H9 (cell line): ENCODE measurements at regions not wholly inside any gene's neighbourhood (a gene's known extent, or its start where the extent isn't known, plus 50 kb on each side); places are given as distances from the start of the nearest gene placed in this dataset.

Experiments used
- DNase-seq: peaks from one replicate; pipeline ENCODE4 v3.0.0-alpha.2; 2017
- H2AFZ ChIP-seq: one replicate; pipeline ENCODE4 v1.6.1; 2013; ENCODE audit warnings: mild to moderate bottlenecking, low read length, control low read depth, moderate library complexity
- H2AK5ac ChIP-seq: 2 replicates; pipeline ENCODE4 v1.6.1; 2013; ENCODE audit warnings: low read length, control low read depth, mixed read lengths; ENCODE audit not compliant: insufficient read length
- H2BK120ac ChIP-seq: one replicate; pipeline ENCODE4 v1.6.1; 2013; ENCODE audit warnings: low read depth, mild to moderate bottlenecking, low read length, control low read depth, inconsistent platforms; ENCODE audit not compliant: poor library complexity, severe bottlenecking
- H2BK12ac ChIP-seq: 2 replicates; pipeline ENCODE4 v1.6.1; 2013; ENCODE audit warnings: low read length, control low read depth, mixed read lengths, low read depth; ENCODE audit not compliant: insufficient read length
- H2BK15ac ChIP-seq: 2 replicates; pipeline ENCODE4 v1.6.1; 2013; ENCODE audit warnings: low read depth, low read length, control low read depth
- H2BK20ac ChIP-seq: one replicate; pipeline ENCODE4 v1.6.1; 2013; ENCODE audit warnings: low read depth, mild to moderate bottlenecking, low read length, control low read depth, inconsistent platforms; ENCODE audit not compliant: poor library complexity, severe bottlenecking
- H2BK5ac ChIP-seq: 2 replicates; pipeline ENCODE4 v1.6.1; 2013; ENCODE audit warnings: low read length, control low read depth, mixed read lengths; ENCODE audit not compliant: insufficient read length
- H3K14ac ChIP-seq: 2 replicates; pipeline ENCODE4 v1.6.1; 2013; ENCODE audit warnings: low read length, control low read depth; ENCODE audit not compliant: insufficient read depth
- H3K18ac ChIP-seq: 2 replicates; pipeline ENCODE4 v1.6.1; 2013; ENCODE audit warnings: low read depth, mild to moderate bottlenecking, mixed read lengths, low read length, control low read depth; ENCODE audit not compliant: insufficient read length
- H3K23ac ChIP-seq: 2 replicates; pipeline ENCODE4 v1.6.1; 2013; ENCODE audit warnings: low read length, control low read depth, mixed read lengths, low read depth; ENCODE audit not compliant: insufficient read length
- H3K23me2 ChIP-seq: 2 replicates; pipeline ENCODE4 v1.6.1; 2013; ENCODE audit warnings: low read depth, mild to moderate bottlenecking, mixed read lengths, low read length, control low read depth; ENCODE audit not compliant: insufficient read length, poor library complexity, severe bottlenecking
- H3K27ac ChIP-seq: 2 replicates; pipeline ENCODE4 v1.5.1; 2013; ENCODE audit warnings: low read length, control low read depth, mixed read lengths, low read depth; ENCODE audit not compliant: insufficient read length
- H3K27me3 ChIP-seq: 2 replicates; pipeline ENCODE4 v1.6.1; 2013; ENCODE audit warnings: low read length, control low read depth, inconsistent platforms; ENCODE audit not compliant: insufficient read depth
- H3K4ac ChIP-seq: 2 replicates; pipeline ENCODE4 v1.6.1; 2013; ENCODE audit warnings: low read depth, mild to moderate bottlenecking, control low read depth, inconsistent platforms, low read length, moderate library complexity
- H3K4me1 ChIP-seq: 2 replicates; pipeline ENCODE4 v1.6.1; 2013; ENCODE audit warnings: low read length, control low read depth, inconsistent platforms; ENCODE audit not compliant: insufficient read depth
- H3K4me2 ChIP-seq: 2 replicates; pipeline ENCODE4 v1.6.1; 2013; ENCODE audit warnings: low read length, control low read depth, mixed read lengths; ENCODE audit not compliant: insufficient read length, insufficient read depth
- H3K56ac ChIP-seq: 2 replicates; pipeline ENCODE4 v1.6.1; 2013; ENCODE audit warnings: low read depth, mild to moderate bottlenecking, mixed read lengths, low read length, control low read depth; ENCODE audit not compliant: insufficient read length
- H3K79me1 ChIP-seq: 2 replicates; pipeline ENCODE4 v1.6.1; 2013; ENCODE audit warnings: low read depth, mild to moderate bottlenecking, moderate library complexity, low read length, control low read depth, inconsistent platforms; ENCODE audit not compliant: insufficient read depth, poor library complexity, severe bottlenecking
- H3K79me2 ChIP-seq: 2 replicates; pipeline ENCODE4 v1.6.1; 2013; ENCODE audit warnings: low read length, control low read depth, inconsistent platforms; ENCODE audit not compliant: insufficient read depth
- H3K9ac ChIP-seq: 2 replicates; pipeline ENCODE4 v1.6.1; 2013; ENCODE audit warnings: low read length, control low read depth, mixed read lengths; ENCODE audit not compliant: insufficient read length; ENCODE audit errors: extremely low read depth
- H3K9me3 ChIP-seq: one replicate; pipeline ENCODE4 v1.6.1; 2013; ENCODE audit warnings: low read depth, low read length, inconsistent platforms; ENCODE audit not compliant: control insufficient read depth
- H3T11ph ChIP-seq: one replicate; pipeline ENCODE4 v1.6.1; 2013; ENCODE audit warnings: mild to moderate bottlenecking, low read length, control low read depth, inconsistent platforms
- H4K20me1 ChIP-seq: one replicate; pipeline ENCODE4 v1.6.1; 2013; ENCODE audit not compliant: control insufficient read depth, insufficient read length, insufficient read depth
- H4K5ac ChIP-seq: 2 replicates; pipeline ENCODE4 v1.6.1; 2013; ENCODE audit warnings: low read depth, mild to moderate bottlenecking, mixed read lengths, low read length, control low read depth; ENCODE audit not compliant: insufficient read length
- H4K8ac ChIP-seq: replicated peaks from 2 replicates; pipeline ENCODE4 v1.6.1; 2013; ENCODE audit warnings: low read length, control low read depth, mixed read lengths, low read depth; ENCODE audit not compliant: insufficient read length
- H4K91ac ChIP-seq: 2 replicates; pipeline ENCODE4 v1.6.1; 2013; ENCODE audit warnings: low read depth, mild to moderate bottlenecking, moderate library complexity, mixed read lengths, low read length, control low read depth; ENCODE audit not compliant: insufficient read length
- H3K27ac Mint-ChIP-seq, 3 experiments: 2 replicates in 2 of 3; 3 replicates in 1 of 3; pipeline ENCODE4 v1.8.0; 2020 to 2021; ENCODE audit warnings: mixed read lengths in 3 of 3, mild to moderate bottlenecking in 1 of 3, moderate library complexity in 1 of 3
- H3K27me3 Mint-ChIP-seq: 2 replicates; pipeline ENCODE4 v1.8.0; 2021; ENCODE audit warnings: low read depth, mild to moderate bottlenecking, moderate library complexity, mixed read lengths
- H3K36me3 Mint-ChIP-seq, 3 experiments: 2 replicates in 2 of 3; 3 replicates in 1 of 3; pipeline ENCODE4 v1.8.0; 2020 to 2021; ENCODE audit warnings: low read depth in 3 of 3, mixed read lengths in 3 of 3; ENCODE audit not compliant: insufficient read depth in 1 of 3
- H3K4me1 Mint-ChIP-seq, 2 experiments: 2 replicates each; pipeline ENCODE4 v1.8.0; 2020; ENCODE audit warnings: mixed read lengths in 2 of 2
- H3K4me3 Mint-ChIP-seq, 2 experiments: 2 replicates in 1 of 2; 3 replicates in 1 of 2; pipeline ENCODE4 v1.8.0; 2020 to 2021; ENCODE audit warnings: mild to moderate bottlenecking in 2 of 2, mixed read lengths in 2 of 2, moderate library complexity in 1 of 2
- H3K9me3 Mint-ChIP-seq, 2 experiments: 2 replicates in 1 of 2; 3 replicates in 1 of 2; pipeline ENCODE4 v1.8.0; 2020; ENCODE audit warnings: mild to moderate bottlenecking in 2 of 2, mixed read lengths in 2 of 2, moderate library complexity in 1 of 2
- CTCF ChIP-seq: fragments of 200-600 bp; sonication (generic); conservative IDR thresholded peaks from 3 replicates; pipeline ENCODE4 v1.8.0; 2021; ENCODE audit warnings: antibody characterized with exemption, mild to moderate bottlenecking
- WGBS: extraction: QIAGEN DNeasy Blood & Tissue Kit; methylation state at CpG from one replicate; pipeline ENCODE4 v1.1.7; 2013; ENCODE audit warnings: missing lambda C conversion rate, low lambda C conversion rate, mixed read lengths; ENCODE audit not compliant: insufficient read length; ENCODE audit errors: extremely low coverage; 5-methylcytosine and 5-hydroxymethylcytosine counted together

GRCh38 chr5:74570250-74570649 lies 70.3 kb downstream of the ENC1 start:
- no peak overlapping the region for H3K14ac ChIP-seq
- H3K4ac ChIP-seq: no peak overlapping the region
- H3K27ac ChIP-seq: no peak overlapping the region
- no peaks in the 10 kb centered on the region; a peak in 2 of 4 replicates for H3K4me1 Mint-ChIP-seq
- no peak overlapping the region for H2BK5ac ChIP-seq
- H2BK15ac ChIP-seq: no peak overlapping the region
- no peak overlapping the region for H4K5ac ChIP-seq
- H2BK20ac ChIP-seq: no peak overlapping the region
- no peak overlapping the region for H4K91ac ChIP-seq
- no peaks in the 10 kb centered on the region for H3K23me2 ChIP-seq
- no peak overlapping the region for H3T11ph ChIP-seq
- H3K4me3 Mint-ChIP-seq: no peak overlapping the region
- H3K27me3 ChIP-seq: no peaks in the 10 kb centered on the region
- no peak overlapping the region for H3K4me2 ChIP-seq
- H2AFZ ChIP-seq: no peak overlapping the region
- no peak overlapping the region for H2AK5ac ChIP-seq
- no peaks in the 10 kb centered on the region for H3K79me1 ChIP-seq
- H3K23ac ChIP-seq: no peak overlapping the region
- H4K8ac ChIP-seq: no peak overlapping the region
- no peaks in the 10 kb centered on the region for H3K27me3 Mint-ChIP-seq
- H3K9me3 Mint-ChIP-seq: peaks cover 5 to 8% of the 10 kb centered on the region in 2 experiments
- H3K4me1 ChIP-seq: no peaks in the 10 kb centered on the region
- H3K36me3 Mint-ChIP-seq: peaks cover 0 to 9% (median 2%) of the 10 kb centered on the region in 3 experiments; a peak in 3 of 7 replicates
- H2BK120ac ChIP-seq: no peak overlapping the region
- no peak overlapping the region for H3K56ac ChIP-seq
- no peak for DNase-seq
- H4K20me1 ChIP-seq: no peaks in the 10 kb centered on the region
- no peak overlapping the region for H3K18ac ChIP-seq
- no peak overlapping the region for H3K27ac Mint-ChIP-seq
- WGBS: no CpG with 5 or more reads among the region's 2 CpGs
- H2BK12ac ChIP-seq: no peak overlapping the region
- TF ChIP-seq CTCF: no peak
- no peak overlapping the region for H3K9ac ChIP-seq
- no peaks in the 10 kb centered on the region for H3K9me3 ChIP-seq
- H3K79me2 ChIP-seq: no peaks in the 10 kb centered on the region
